H1 (cell line): ENCODE measurements at regions not wholly inside any gene's neighbourhood (a gene's known extent, or its start where the extent isn't known, plus 50 kb on each side); places are given as distances from the start of the nearest gene placed in this dataset.
"Not testable (repeated sequence)": the region's sequence is repeated elsewhere in the genome, so short reads cannot be mapped to it uniquely, and the experiment has no call there.

Source experiments
- CTCF ChIA-PET: fragments of 300-600 bp; sonication (Branson Sonifier 250); formaldehyde crosslinking; loops from one replicate; lab custom pipeline; 2021; ENCODE audit not compliant: partially characterized antibody; lab: Charles Lee
- POLR2A ChIA-PET: fragments of 300-600 bp; sonication (Branson Sonifier 250); formaldehyde crosslinking; loops from one replicate; lab custom pipeline; 2021; ENCODE audit warnings: inconsistent platforms; ENCODE audit not compliant: partially characterized antibody; lab: Charles Lee
- DNase-seq, 2 experiments: peaks; one replicate each; pipeline versions ENCODE4 v3.0.0 to v3.0.0-alpha.2; 2010 to 2022; ENCODE audit warnings: low spot score in 2 of 2, low read depth in 1 of 2, mixed read lengths in 1 of 2
- FAIRE-seq: peaks from 2 replicates; lab custom pipeline; 2011; peaks lifted over from hg19 to GRCh38; lab: Jason Lieb, UNC
- H2AFZ ChIP-seq: 2 replicates; pipeline ENCODE4 v1.8.1; 2012; ENCODE audit warnings: low read length, inconsistent platforms
- H2AK5ac ChIP-seq: 2 replicates; pipeline ENCODE4 v1.6.1; 2013; ENCODE audit warnings: low read depth, low read length
- H2BK120ac ChIP-seq: replicated peaks from 2 replicates; pipeline ENCODE3; 2013; ENCODE audit warnings: low read depth, low read length, inconsistent platforms
- H2BK12ac ChIP-seq: 2 replicates; pipeline ENCODE4 v1.6.1; 2013; ENCODE audit warnings: low read depth, low read length
- H2BK15ac ChIP-seq: 2 replicates; pipeline ENCODE4 v1.6.1; 2013; ENCODE audit warnings: low read length
- H2BK20ac ChIP-seq: 2 replicates; pipeline ENCODE4 v1.6.1; 2013; ENCODE audit warnings: low read length
- H2BK5ac ChIP-seq: 2 replicates; pipeline ENCODE4 v1.6.1; 2013; ENCODE audit warnings: low read depth, low read length
- H3K14ac ChIP-seq: 2 replicates; pipeline ENCODE4 v1.6.1; 2013; ENCODE audit warnings: inconsistent platforms; ENCODE audit not compliant: insufficient read length
- H3K18ac ChIP-seq: 2 replicates; pipeline ENCODE4 v1.6.1; 2013; ENCODE audit warnings: low read length; ENCODE audit errors: extremely low read depth
- H3K23ac ChIP-seq: 2 replicates; pipeline ENCODE4 v1.6.1; 2013; ENCODE audit warnings: inconsistent platforms; ENCODE audit not compliant: insufficient read length
- H3K23me2 ChIP-seq: 2 replicates; pipeline ENCODE4 v1.6.1; 2013; ENCODE audit warnings: low read depth, low read length
- H3K27ac ChIP-seq: 2 replicates; pipeline ENCODE4 v1.6.1; 2011; ENCODE audit warnings: low read depth, low read length, inconsistent platforms
- H3K27me3 ChIP-seq, 4 experiments: replicated peaks in 1 of 4; 1 replicate in 1 of 4; 2 replicates in 3 of 4; pipeline versions ENCODE4 v1.6.1 to v1.8.1; 2011 to 2013; ENCODE audit warnings: low read length in 3 of 4, mild to moderate bottlenecking in 3 of 4, inconsistent platforms in 2 of 4, mixed read lengths in 2 of 4, moderate library complexity in 1 of 4; ENCODE audit not compliant: control insufficient read depth in 3 of 4, insufficient read depth in 3 of 4; ENCODE audit errors: extremely low read depth in 1 of 4
- H3K36me3 ChIP-seq, 4 experiments: 2 replicates each; pipeline versions ENCODE4 v1.6.1 to v1.8.1; 2011 to 2013; ENCODE audit warnings: mild to moderate bottlenecking in 4 of 4, low read length in 3 of 4, moderate library complexity in 2 of 4, control low read depth in 1 of 4, inconsistent platforms in 1 of 4; ENCODE audit not compliant: insufficient read depth in 4 of 4, control insufficient read depth in 2 of 4
- H3K4ac ChIP-seq: replicated peaks from 2 replicates; pipeline ENCODE3; 2013; ENCODE audit warnings: low read length, low read depth, mixed read lengths, inconsistent platforms; ENCODE audit not compliant: insufficient read length
- H3K4me1 ChIP-seq, 4 experiments: replicated peaks in 1 of 4; 1 replicate in 1 of 4; 2 replicates in 3 of 4; pipeline versions ENCODE4 v1.6.1 to v1.8.1; 2011 to 2013; ENCODE audit warnings: low read length in 3 of 4, inconsistent platforms in 2 of 4, mixed read lengths in 1 of 4; ENCODE audit not compliant: insufficient read depth in 4 of 4, control insufficient read depth in 3 of 4
- H3K4me2 ChIP-seq, 2 experiments: 2 replicates each; pipeline versions ENCODE4 v1.6.1 to v1.8.1; 2011 to 2013; ENCODE audit warnings: low read depth in 2 of 2, low read length in 2 of 2, control low read depth in 1 of 2, inconsistent platforms in 1 of 2, mild to moderate bottlenecking in 1 of 2; ENCODE audit not compliant: insufficient read depth in 1 of 2
- H3K4me3 ChIP-seq, 4 experiments: fragments of 200-600, 300-600 bp in 1 of 4; sonication (generic), shearing (Covaris generic), sonication (Bioruptor Twin) in 1 of 4; 2 replicates each; pipeline versions ENCODE4 v1.5.1 to v1.8.1; 2011 to 2016; ENCODE audit warnings: low read length in 4 of 4, low read depth in 3 of 4, control low read depth in 2 of 4, inconsistent platforms in 2 of 4, mild to moderate bottlenecking in 2 of 4, mixed read lengths in 1 of 4, moderate library complexity in 1 of 4; ENCODE audit not compliant: insufficient read depth in 2 of 4; ENCODE audit errors: extremely low read depth in 1 of 4
- H3K56ac ChIP-seq: replicated peaks from 2 replicates; pipeline ENCODE3; 2013; ENCODE audit warnings: low read depth, mild to moderate bottlenecking, mixed read lengths, low read length, inconsistent platforms; ENCODE audit not compliant: insufficient read length
- H3K79me1 ChIP-seq: 2 replicates; pipeline ENCODE4 v1.6.1; 2013; ENCODE audit warnings: low read depth, low read length, control low read depth
- H3K79me2 ChIP-seq, 2 experiments: 2 replicates each; pipeline versions ENCODE4 v1.6.1 to v1.8.1; 2012 to 2013; ENCODE audit warnings: low read length in 2 of 2, mild to moderate bottlenecking in 2 of 2, inconsistent platforms in 1 of 2; ENCODE audit not compliant: insufficient read depth in 2 of 2, control insufficient read depth in 1 of 2
- H3K9ac ChIP-seq, 4 experiments: replicated peaks in 1 of 4; 1 replicate in 1 of 4; 2 replicates in 3 of 4; pipeline versions ENCODE4 v1.6.1 to v1.8.1; 2011 to 2013; ENCODE audit warnings: low read depth in 3 of 4, low read length in 3 of 4, control low read depth in 2 of 4, mild to moderate bottlenecking in 2 of 4, moderate library complexity in 2 of 4, inconsistent platforms in 1 of 4; ENCODE audit errors: extremely low read depth in 1 of 4
- H3K9me3 ChIP-seq, 2 experiments: 2 replicates each; pipeline versions ENCODE4 v1.6.1 to v1.8.1; 2012 to 2013; ENCODE audit warnings: mild to moderate bottlenecking in 2 of 2, moderate library complexity in 2 of 2, control low read depth in 1 of 2, inconsistent platforms in 1 of 2, low read depth in 1 of 2, low read length in 1 of 2, mixed read lengths in 1 of 2; ENCODE audit not compliant: insufficient read depth in 2 of 2
- H4K20me1 ChIP-seq, 2 experiments: replicated peaks in 1 of 2; 2 replicates each; pipeline versions ENCODE3 to v1.8.1; 2011 to 2013; ENCODE audit warnings: inconsistent platforms in 2 of 2, low read length in 2 of 2, mild to moderate bottlenecking in 1 of 2; ENCODE audit not compliant: insufficient read depth in 2 of 2, control insufficient read depth in 1 of 2
- H4K5ac ChIP-seq: 2 replicates; pipeline ENCODE4 v1.6.1; 2013; ENCODE audit warnings: low read length, low read depth, mixed read lengths, inconsistent platforms; ENCODE audit not compliant: insufficient read length
- H4K8ac ChIP-seq: 2 replicates; pipeline ENCODE4 v1.8.0; 2013; ENCODE audit warnings: mild to moderate bottlenecking, moderate library complexity, low read length, inconsistent platforms; ENCODE audit not compliant: insufficient read depth; ENCODE audit errors: extremely low read depth
- H4K91ac ChIP-seq: replicated peaks from 2 replicates; pipeline ENCODE3; 2013; ENCODE audit warnings: low read length, mixed read lengths, inconsistent platforms; ENCODE audit not compliant: insufficient read length
- WGBS, 2 experiments: shearing (Covaris generic) in 1 of 2; methylation state at CpG; one replicate each; pipeline versions ENCODE4 v1.1.6 to v1.1.7; 2013 to 2015; ENCODE audit warnings: low lambda C conversion rate in 2 of 2, mixed read lengths in 2 of 2, inconsistent platforms in 1 of 2, low coverage in 1 of 2, missing lambda C conversion rate in 1 of 2; ENCODE audit not compliant: insufficient replicate concordance in 2 of 2, insufficient coverage in 1 of 2, insufficient read length in 1 of 2; ENCODE audit errors: extremely low coverage in 1 of 2, missing lambda C conversion rate in 1 of 2; 5-methylcytosine and 5-hydroxymethylcytosine counted together

DNA sequence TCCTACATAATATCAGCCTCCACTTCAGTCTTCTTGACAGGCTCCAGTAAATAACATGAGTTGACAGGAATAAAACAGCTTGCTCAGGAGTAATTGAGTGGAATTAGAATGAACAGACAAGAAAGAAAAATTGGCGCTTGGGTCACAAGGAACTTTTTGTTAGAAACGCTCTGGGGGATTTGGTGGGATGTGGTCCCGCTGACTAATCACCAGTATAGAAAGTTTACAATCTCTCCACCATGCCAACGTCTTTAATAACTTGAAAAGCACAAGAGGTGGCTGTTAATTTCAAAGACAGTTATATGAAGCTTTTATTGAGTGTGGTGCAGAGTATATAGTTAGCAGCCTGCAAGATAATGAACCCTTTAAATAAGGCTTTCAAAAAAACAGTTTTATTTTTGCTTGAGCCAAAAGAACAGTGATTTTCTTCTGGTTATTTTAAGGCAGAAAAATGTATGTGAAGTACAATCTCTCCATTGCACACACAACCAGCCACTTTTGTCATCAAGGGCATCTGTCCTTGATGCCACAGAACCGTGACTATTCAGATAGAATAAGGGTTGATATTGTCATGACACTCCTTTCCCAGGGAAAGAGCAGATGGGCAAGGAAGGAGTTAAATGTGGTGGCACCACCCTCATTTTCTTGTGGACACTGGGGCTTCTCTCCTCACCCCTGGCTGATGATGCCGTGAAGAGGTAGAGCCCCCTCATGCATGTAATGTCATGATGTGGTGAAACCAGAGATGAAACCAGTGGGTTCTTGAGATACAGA, 102.9 kb upstream of the CDC42EP3 start:
- H3K4me1 ChIP-seq, H3K4me2 ChIP-seq: not testable (repeated sequence)

More for the DNA sequence above, 102.9 kb upstream of the CDC42EP3 start:
- FAIRE-seq, H4K20me1 ChIP-seq, H4K8ac ChIP-seq, H3K23me2 ChIP-seq, H4K91ac ChIP-seq, H3K27me3 ChIP-seq, H2BK20ac ChIP-seq, H3K56ac ChIP-seq, H3K27ac ChIP-seq, H3K9ac ChIP-seq, H2BK120ac ChIP-seq, H3K36me3 ChIP-seq, H3K18ac ChIP-seq, H4K5ac ChIP-seq, H2BK15ac ChIP-seq, H2BK12ac ChIP-seq, H2AFZ ChIP-seq, H3K9me3 ChIP-seq, H3K79me2 ChIP-seq, H2AK5ac ChIP-seq, POLR2A ChIA-PET, H3K4ac ChIP-seq, H3K23ac ChIP-seq, H3K4me3 ChIP-seq, H3K14ac ChIP-seq, DNase-seq, H2BK5ac ChIP-seq, H3K79me1 ChIP-seq: not testable (repeated sequence)
- WGBS, 2 experiments = 93% methylated on average over 6 of the region's 6 CpGs; no CpG with 5 or more reads in 1 of the 2 experiments
- CTCF ChIA-PET = interaction anchor here (1.2 to 1.7 kb wide), 4 partner anchors 10 to 61 kb away, joined by 3 to 5 read pairs (median 3); no protein-coding TSS in a partner anchor
